HG03135 (cell line): ENCODE measurements at regions not wholly inside any gene's neighbourhood (a gene's known extent, or its start where the extent isn't known, plus 50 kb on each side); places are given as distances from the start of the nearest gene placed in this dataset.

ENCODE experiments used
- ATAC-seq: cut with Tn5 transposase; IDR thresholded peaks from one replicate; pipeline ENCODE4 v1.9.1; 2021; ENCODE audit warnings: mild to moderate bottlenecking, moderate library complexity; ENCODE audit not compliant: unreplicated experiment

- ATAC-seq, result no peak
These were observed 433.2 kb upstream of the ADAMTS5 start for GRCh38 chr21:27400045-27400444.

GRCh38 chr21:27397578-27397977, 430.7 kb upstream of the ADAMTS5 start:
- ATAC-seq, result no peak

GRCh38 chr21:27393726-27394125, 426.8 kb upstream of the ADAMTS5 start:
- ATAC-seq, result no peak

- no peak for ATAC-seq
These were observed 425.1 kb upstream of the ADAMTS5 start for GRCh38 chr21:27391990-27392389.

DNA sequence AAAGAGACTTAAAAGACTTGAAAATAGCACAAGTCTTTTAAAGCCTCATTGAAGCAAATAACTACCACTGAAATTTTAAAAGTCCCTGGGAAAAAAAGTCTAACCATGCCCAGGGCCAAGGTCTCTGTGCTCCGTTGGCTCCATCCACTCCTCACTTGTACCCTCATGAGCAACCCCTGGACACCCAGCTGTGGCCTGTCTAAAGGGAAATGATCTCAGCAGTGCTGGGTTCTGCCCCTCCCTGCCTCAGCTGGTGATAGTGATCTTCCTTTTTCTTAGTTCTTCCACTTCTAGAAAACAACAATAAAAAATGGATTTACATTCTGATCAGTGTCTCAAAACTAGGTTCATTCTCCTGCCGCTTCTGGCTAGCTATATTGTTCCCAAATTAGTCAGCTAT, 423.5 kb upstream of the ADAMTS5 start:
- ATAC-seq, result no peak

DNA sequence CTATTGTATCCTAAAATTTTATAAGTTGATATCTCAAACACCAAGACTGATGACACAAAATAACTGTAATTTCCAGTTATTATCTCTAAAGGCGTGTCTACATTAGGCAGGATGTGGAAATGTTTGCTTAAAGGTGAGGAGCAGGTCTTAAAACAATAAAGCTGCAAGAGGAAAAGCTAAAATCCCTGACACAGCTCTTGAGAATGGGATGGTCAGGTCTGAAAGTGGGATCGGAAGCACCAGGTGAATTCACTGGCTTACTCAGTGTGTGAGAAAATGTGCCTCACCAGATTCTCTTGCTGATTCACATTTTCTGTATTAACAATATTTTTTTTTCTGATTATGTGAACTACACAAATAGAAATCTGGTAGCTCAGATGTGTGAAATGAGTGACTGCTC, 421.9 kb upstream of the ADAMTS5 start:
- ATAC-seq, result no peak

GRCh38 chr21:27382404-27382803, 415.5 kb upstream of the ADAMTS5 start:
- no peak for ATAC-seq

- ATAC-seq, result no peak
These were observed 413.4 kb upstream of the ADAMTS5 start for GRCh38 chr21:27380303-27380702.

DNA sequence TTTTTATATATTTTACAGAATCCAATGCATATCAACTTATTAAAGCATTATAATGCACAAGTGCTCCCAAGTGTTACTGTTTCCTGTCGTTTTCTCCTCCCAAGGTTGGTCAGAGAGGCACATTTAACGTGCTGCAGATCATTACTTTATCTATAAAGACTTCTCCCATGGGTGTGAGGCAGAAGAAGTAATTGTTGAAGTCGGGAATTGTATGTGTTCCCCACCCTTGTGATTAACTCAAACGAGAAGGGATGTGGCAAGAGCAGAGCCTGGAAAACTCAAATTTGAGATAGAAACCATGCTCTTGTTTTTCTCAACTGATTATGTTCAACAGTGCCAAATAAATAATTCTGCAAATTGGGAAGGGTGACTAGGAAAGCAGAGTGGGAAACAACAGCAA, 412.5 kb upstream of the ADAMTS5 start:
- no peak for ATAC-seq

DNA sequence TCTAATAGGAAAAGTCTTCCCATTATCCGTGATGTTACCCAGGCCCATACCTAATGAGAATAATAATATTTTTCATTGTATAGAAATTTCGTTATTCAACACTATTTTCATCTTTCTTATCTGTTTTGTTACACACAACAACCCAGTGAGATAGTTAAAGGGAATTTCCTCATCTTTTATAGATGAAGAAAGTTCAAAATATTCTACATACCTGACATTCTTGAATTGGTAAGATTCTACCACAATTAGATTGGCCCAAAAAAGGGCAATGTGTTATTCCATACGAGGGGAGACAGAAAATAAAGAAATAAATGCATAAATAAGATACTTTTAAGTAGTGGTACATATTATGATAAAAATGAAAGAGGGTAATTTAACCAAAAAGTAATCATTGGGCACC, 405.5 kb upstream of the ADAMTS5 start:
- ATAC-seq, result no peak

- no peak for ATAC-seq
These were observed 405.1 kb upstream of the ADAMTS5 start for GRCh38 chr21:27371975-27372331.

DNA sequence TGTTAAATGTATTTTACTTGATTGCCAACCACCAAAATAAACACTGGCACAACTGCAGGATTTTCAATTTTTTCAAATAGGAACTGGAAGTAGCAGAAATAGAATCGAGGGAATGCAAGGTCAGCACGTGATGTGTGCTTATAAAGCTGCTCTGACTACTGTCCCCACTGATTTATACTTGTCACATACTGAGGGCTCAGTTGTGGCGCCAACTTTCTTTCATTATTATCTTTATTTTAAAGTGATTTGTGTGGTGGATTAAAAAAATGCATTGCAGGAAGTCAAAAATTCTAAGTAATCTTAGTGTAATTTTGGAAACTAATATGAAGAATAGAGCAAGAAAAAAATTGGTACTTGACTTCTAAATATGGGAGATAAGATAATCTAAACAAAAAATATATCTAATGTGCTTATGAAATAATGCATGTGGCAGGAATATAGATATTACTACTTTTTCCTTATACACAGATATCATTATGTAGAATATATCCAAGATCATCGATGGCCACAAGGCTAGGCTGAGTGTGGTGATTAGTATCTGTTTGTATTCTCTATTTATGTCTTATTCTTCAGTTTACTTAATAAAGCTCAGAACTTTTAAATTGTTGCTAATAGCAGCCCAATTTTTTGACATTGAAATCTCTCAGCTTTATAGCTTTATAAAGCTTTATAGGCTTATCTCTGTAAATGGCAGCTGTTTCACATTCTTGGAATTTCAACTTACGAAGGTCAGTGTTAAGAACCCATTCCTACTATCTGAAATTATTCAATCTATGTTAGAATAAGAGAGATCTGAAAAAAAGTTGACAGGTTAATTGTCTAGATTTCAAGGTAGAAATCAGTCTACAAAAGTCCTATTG, 404.5 kb upstream of the ADAMTS5 start:
- no peak for ATAC-seq

- ATAC-seq, result no peak
These were observed 403.2 kb upstream of the ADAMTS5 start for GRCh38 chr21:27369978-27370571.

DNA sequence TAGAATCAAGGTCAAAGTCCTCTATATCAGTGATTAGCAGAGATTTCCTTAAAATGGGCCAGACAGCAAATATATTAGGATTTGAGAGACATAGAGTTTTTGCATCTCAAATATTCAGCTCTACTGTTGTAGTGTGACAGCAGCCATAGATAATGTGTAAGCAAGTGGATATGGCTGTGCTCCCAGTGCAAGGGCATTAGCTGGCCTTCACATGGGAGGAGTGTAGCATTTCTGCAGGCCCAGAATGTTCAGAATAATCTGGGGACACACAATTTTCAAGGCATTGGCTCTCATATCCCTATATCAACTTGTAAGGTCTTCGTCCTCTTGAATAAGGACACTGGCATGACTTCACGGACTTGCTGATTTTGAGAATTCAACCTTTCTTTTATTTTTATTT, 402.3 kb upstream of the ADAMTS5 start:
- no peak for ATAC-seq

GRCh38 chr21:27366646-27367235, 399.9 kb upstream of the ADAMTS5 start:
- no peak for ATAC-seq

DNA sequence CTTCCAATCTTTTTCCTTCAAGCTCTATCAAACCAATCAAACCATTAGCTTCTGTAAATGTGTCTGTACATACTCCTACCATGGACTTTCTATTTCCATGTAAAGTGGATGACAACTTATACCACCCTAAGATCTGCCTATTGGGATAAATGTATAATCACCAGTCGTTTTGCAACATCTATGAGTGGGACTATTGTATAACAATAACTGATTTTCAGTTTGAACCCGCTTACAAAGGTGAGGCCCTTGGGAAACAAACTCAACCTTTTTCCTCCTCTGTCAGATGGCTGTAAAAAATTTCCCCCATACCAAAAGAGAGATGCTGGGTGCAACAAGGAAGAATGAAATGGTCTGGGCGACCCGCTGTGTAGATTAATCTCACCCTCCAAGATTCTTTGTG, 399.1 kb upstream of the ADAMTS5 start:
- no peak for ATAC-seq

DNA sequence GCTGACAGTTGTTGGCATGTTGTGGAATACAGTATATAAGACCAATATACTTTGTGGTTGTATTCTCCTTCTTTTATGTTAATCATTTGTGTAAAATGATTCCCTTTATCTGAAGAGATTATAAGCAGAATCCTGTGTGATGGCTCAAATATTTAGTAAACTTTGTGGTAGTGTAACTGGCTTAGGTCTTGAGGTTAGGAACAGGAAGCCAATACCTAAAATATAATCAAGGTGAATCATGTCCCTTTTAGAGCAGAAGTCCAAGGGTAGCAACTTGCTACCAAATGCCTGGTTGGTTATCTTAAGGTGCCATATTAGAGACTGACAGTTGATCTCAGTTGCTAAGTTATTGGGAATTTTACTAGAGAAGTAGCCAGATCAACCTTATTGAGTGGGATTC, 398.5 kb upstream of the ADAMTS5 start:
- ATAC-seq, result no peak

GRCh38 chr21:27363719-27364477, 397.0 kb upstream of the ADAMTS5 start:
- no peak for ATAC-seq

DNA sequence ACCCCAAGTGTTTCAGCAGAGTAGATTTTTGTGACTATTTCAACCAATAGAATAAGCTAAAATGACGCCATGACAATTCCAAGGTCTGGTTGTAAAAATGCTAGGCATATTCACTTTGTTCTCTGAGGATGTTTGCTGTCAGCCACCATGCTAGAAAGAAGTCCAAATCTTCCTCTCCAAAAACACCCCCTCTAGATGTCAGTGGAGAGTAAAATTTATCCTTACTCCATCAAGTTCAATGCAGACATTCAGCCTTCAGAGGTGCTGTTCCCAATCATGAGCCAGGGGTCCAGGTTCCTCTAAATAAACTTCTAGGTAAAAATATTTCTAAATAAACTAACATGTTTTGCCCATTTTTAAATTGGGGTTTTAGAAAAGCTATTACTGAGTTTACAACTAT, 395.4 kb upstream of the ADAMTS5 start:
- no peak for ATAC-seq

DNA sequence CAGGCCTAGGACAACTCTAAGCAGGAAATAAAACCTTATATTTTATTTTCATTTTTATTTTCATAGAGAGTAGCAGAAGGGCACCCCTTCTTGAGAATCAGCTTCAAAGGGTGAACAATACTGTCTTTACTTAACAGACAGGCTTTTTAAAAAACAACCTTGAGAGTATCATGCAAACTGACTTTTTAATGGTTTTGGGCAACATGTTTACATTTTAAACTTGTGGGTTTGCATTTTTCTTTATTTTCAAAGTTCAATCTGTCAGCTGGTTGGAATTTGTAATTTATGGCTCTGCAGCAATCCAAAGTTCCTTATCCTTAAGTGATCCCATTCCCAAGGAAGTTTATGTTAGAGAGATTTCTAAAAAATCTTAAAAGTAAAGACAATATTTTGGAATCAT, 392.3 kb upstream of the ADAMTS5 start:
- no peak for ATAC-seq

- ATAC-seq, result no peak
These were observed 386.0 kb upstream of the ADAMTS5 start for GRCh38 chr21:27352885-27353284.

- no peak for ATAC-seq
These were observed 379.2 kb upstream of the ADAMTS5 start for GRCh38 chr21:27346041-27346448.
